ENCODE measurements at regions not wholly inside any gene's neighbourhood (a gene's known extent, or its start where the extent isn't known, plus 50 kb on each side); places are given as distances from the start of the nearest gene placed in this dataset.

- TF ChIP-seq CTCF (IDR thresholded peaks at IDR 0.05) (no peak), POLR2A (IDR thresholded peaks at IDR 0.05) (no peak)
These were observed 58.4 kb upstream of the POLG start for GRCh38 chr15:89393056-89393455.
